ENCODE measurements at regions not wholly inside any gene's neighbourhood (a gene's known extent, or its start where the extent isn't known, plus 50 kb on each side); places are given as distances from the start of the nearest gene placed in this dataset.

DNA sequence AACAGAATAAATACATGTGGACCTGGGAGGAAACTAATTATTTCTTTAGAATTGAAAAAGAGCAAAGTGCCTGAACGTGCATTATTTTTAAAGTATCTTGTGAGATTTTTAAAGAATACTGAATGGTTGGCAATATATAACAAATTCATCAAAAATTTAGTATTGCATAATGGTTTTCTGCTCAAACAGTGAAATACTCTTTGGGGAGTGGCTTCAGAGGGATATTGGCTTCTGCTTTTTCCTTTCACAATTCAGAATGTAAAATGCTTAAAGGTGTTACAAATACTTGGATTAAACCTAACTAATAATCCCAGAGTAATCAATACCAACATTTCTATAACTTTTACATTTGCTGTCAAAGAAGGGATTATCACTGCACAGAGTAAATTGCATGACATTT lies 379.3 kb upstream of the CHD1 start:
- Histone ChIP-seq H4K20me1 (ENCODE audit: insufficient read depth) (no peaks in the 10 kb centered on the region), H3F3A (replicated peaks; ENCODE audit: insufficient read depth) (no peaks in the 10 kb centered on the region), H3K9ac (no peak overlapping the region), H3K9me3 (no peaks in the 10 kb centered on the region), H3K4me1 (ENCODE audit: control insufficient read depth in 1 of 2, insufficient read depth in 2 of 2, low read depth in 1 of 2, low read length in 1 of 2) (no peaks in the 10 kb centered on the region), H2AFZ (ENCODE audit: low read depth) (no peak overlapping the region), H3K9me2 (no peaks in the 10 kb centered on the region), H3K4me3 (ENCODE audit: low read depth in 2 of 2, low read length in 1 of 2) (no peak overlapping the region), H3K79me2 (ENCODE audit: insufficient read depth) (no peaks in the 10 kb centered on the region), H3K4me2 (no peak overlapping the region), H3K27ac (ENCODE audit: low read depth in 2 of 2, low read length in 1 of 2) (no peak overlapping the region), H3K36me3 (replicated peaks in 1 of 2; ENCODE audit: control insufficient read depth in 1 of 2, insufficient read depth in 2 of 2, low read length in 1 of 2) (no peaks in the 10 kb centered on the region), H3K27me3 (ENCODE audit: insufficient read depth) (no peaks in the 10 kb centered on the region)
- no peak for DNase-seq
- ChIA-PET CTCF (no interaction called here), POLR2A (no interaction called here)
- TF ChIP-seq FOXJ3 (CRISPR knock-in tag; IDR thresholded peaks at IDR 0.05) (no peak), TAF1 (IDR thresholded peaks at IDR 0.05; ENCODE audit: borderline replicate concordance, low read depth, low read length) (no peak), RAD21 (IDR thresholded peaks at IDR 0.05; ENCODE audit: low read length) (no peak), YY1 (IDR thresholded peaks at IDR 0.05; ENCODE audit: low read depth) (no peak), NRF1 (IDR thresholded peaks at IDR 0.05; ENCODE audit: low read depth, low read length) (no peak), EZH2phosphoT487 (IDR thresholded peaks at IDR 0.05; ENCODE audit: borderline replicate concordance, low read depth) (no peak), JUND (IDR thresholded peaks at IDR 0.05) (no peak), TEAD4 (IDR thresholded peaks at IDR 0.05; ENCODE audit: borderline replicate concordance, insufficient read depth) (no peak), MXI1 (IDR thresholded peaks at IDR 0.05; ENCODE audit: low read depth, low read length) (no peak), TCF12 (IDR thresholded peaks at IDR 0.05) (no peak), ELF1 (IDR thresholded peaks at IDR 0.05) (no peak), FOSL2 (IDR thresholded peaks at IDR 0.05; ENCODE audit: borderline replicate concordance, low read depth) (no peak), RFX5 (IDR thresholded peaks at IDR 0.05; ENCODE audit: low read length) (no peak), SIN3A (IDR thresholded peaks at IDR 0.05; ENCODE audit: borderline replicate concordance, low read depth, low read length) (no peak), GABPA (IDR thresholded peaks at IDR 0.05; ENCODE audit: low read depth) (no peak), MEF2A (IDR thresholded peaks at IDR 0.05; ENCODE audit: borderline replicate concordance, low read depth) (no peak)
- WGBS (ENCODE audit: low lambda C conversion rate), result 3% methylated on average over 1 of the region's 1 CpG

- Histone ChIP-seq H3K4me2 (no peak overlapping the region), H3K36me3 (replicated peaks in 1 of 2; ENCODE audit: control insufficient read depth in 1 of 2, insufficient read depth in 2 of 2, low read length in 1 of 2) (no peaks in the 10 kb centered on the region), H3K27me3 (ENCODE audit: insufficient read depth) (no peaks in the 10 kb centered on the region), H3K79me2 (ENCODE audit: insufficient read depth) (no peaks in the 10 kb centered on the region), H3K9ac (no peak overlapping the region), H3K9me3 (no peaks in the 10 kb centered on the region), H4K20me1 (ENCODE audit: insufficient read depth) (no peaks in the 10 kb centered on the region), H3K4me1 (ENCODE audit: control insufficient read depth in 1 of 2, insufficient read depth in 2 of 2, low read depth in 1 of 2, low read length in 1 of 2) (no peaks in the 10 kb centered on the region), H3K27ac (ENCODE audit: low read depth in 2 of 2, low read length in 1 of 2) (no peak overlapping the region), H3F3A (replicated peaks; ENCODE audit: insufficient read depth) (no peaks in the 10 kb centered on the region), H3K9me2 (no peaks in the 10 kb centered on the region), H3K4me3 (ENCODE audit: low read depth in 2 of 2, low read length in 1 of 2) (no peak overlapping the region), H2AFZ (ENCODE audit: low read depth) (no peak overlapping the region)
- WGBS (ENCODE audit: low lambda C conversion rate), result under 1% methylated on average over 4 of the region's 4 CpGs
- TF ChIP-seq CHD2 (IDR thresholded peaks at IDR 0.05; ENCODE audit: low read length, partially characterized antibody), result no peak
- TF ChIP-seq EP300 (IDR thresholded peaks at IDR 0.05; ENCODE audit: borderline replicate concordance in 1 of 2, low read depth in 1 of 2, low read length in 1 of 2), result no peak
- TF ChIP-seq RAD21 (IDR thresholded peaks at IDR 0.05; ENCODE audit: low read length), result no peak
- ChIA-PET POLR2A (no interaction called here), CTCF (interaction anchor here (0.9 kb wide), 1 partner anchor 11 kb away, joined by 3 read pairs; no protein-coding TSS in a partner anchor)
- no peak for DNase-seq
Measured at GRCh38 chr5:99305045-99305580, 376.3 kb upstream of the CHD1 start.

Measured in SK-N-SH (cell line).